Smooth muscle cell (in vitro differentiated cells): ENCODE measurements at regions not wholly inside any gene's neighbourhood (a gene's known extent, or its start where the extent isn't known, plus 50 kb on each side); places are given as distances from the start of the nearest gene placed in this dataset.

Source experiments
- DNase-seq: peaks from one replicate; lab custom pipeline; 2025; ENCODE audit not compliant: unreplicated experiment; lab: John Stamatoyannopoulos, UW
- H2AFZ ChIP-seq: fragments of 200-600 bp; sonication (generic); 2 replicates; pipeline ENCODE4 v1.6.0; 2016; ENCODE audit warnings: antibody characterized with exemption, low read depth, mild to moderate bottlenecking
- H3F3A ChIP-seq: fragments of 200-600 bp; sonication (generic); 2 replicates; pipeline ENCODE4 v1.6.0; 2017; ENCODE audit warnings: antibody characterized with exemption, low read depth
- H3K27ac ChIP-seq: fragments of 200-600 bp; sonication (generic); 2 replicates; pipeline ENCODE4 v1.5.1; 2016; ENCODE audit warnings: low read depth, mild to moderate bottlenecking
- H3K27me3 ChIP-seq: fragments of 200-600 bp; sonication (generic); 2 replicates; pipeline ENCODE4 v1.6.1; 2016; ENCODE audit warnings: low read depth, mild to moderate bottlenecking
- H3K36me3 ChIP-seq: fragments of 200-600 bp; sonication (generic); 2 replicates; pipeline ENCODE4 v1.5.1; 2016; ENCODE audit warnings: low read depth
- H3K4me1 ChIP-seq: fragments of 200-600 bp; sonication (generic); 2 replicates; pipeline ENCODE4 v1.5.1; 2016; ENCODE audit warnings: low read depth
- H3K4me2 ChIP-seq: fragments of 200-600 bp; sonication (generic); 2 replicates; pipeline ENCODE4 v1.6.0; 2016; ENCODE audit warnings: mild to moderate bottlenecking
- H3K4me3 ChIP-seq: fragments of 200-600 bp; sonication (generic); 2 replicates; pipeline ENCODE4 v1.5.1; 2016; ENCODE audit warnings: mild to moderate bottlenecking
- H3K79me2 ChIP-seq: fragments of 200-600 bp; sonication (generic); 2 replicates; pipeline ENCODE4 v1.6.0; 2016; ENCODE audit warnings: low read depth, mild to moderate bottlenecking
- H3K9ac ChIP-seq: fragments of 200-600 bp; sonication (generic); 2 replicates; pipeline ENCODE4 v1.6.0; 2016; ENCODE audit warnings: low read depth
- H3K9me3 ChIP-seq: fragments of 200-600 bp; sonication (generic); replicated peaks from 2 replicates; pipeline ENCODE4 v1.5.1; 2016; ENCODE audit warnings: low read depth
- H4K20me1 ChIP-seq: fragments of 200-600 bp; sonication (generic); 2 replicates; pipeline ENCODE4 v1.6.0; 2016; ENCODE audit warnings: low read depth
- CTCF ChIP-seq: fragments of 200-600 bp; sonication (generic); IDR thresholded peaks from 2 replicates; pipeline ENCODE4 v1.5.1; 2017; ENCODE audit warnings: borderline replicate concordance, mild to moderate bottlenecking, antibody characterized with exemption; ENCODE audit not compliant: insufficient read depth, poor library complexity, severe bottlenecking
- WGBS: methylation state at CpG from one replicate; pipeline ENCODE4 v1.1.7; 2016; ENCODE audit warnings: low lambda C conversion rate; 5-methylcytosine and 5-hydroxymethylcytosine counted together

- Histone ChIP-seq H3K9ac (no peak overlapping the region), H3K36me3 (no peaks in the 10 kb centered on the region), H3K9me3 (no peaks in the 10 kb centered on the region), H3K4me2 (no peak overlapping the region), H4K20me1 (no peaks in the 10 kb centered on the region), H3K27ac (no peak overlapping the region), H3F3A (no peaks in the 10 kb centered on the region), H3K79me2 (no peaks in the 10 kb centered on the region), H3K4me1 (no peaks in the 10 kb centered on the region), H2AFZ (no peak overlapping the region), H3K27me3 (no peaks in the 10 kb centered on the region), H3K4me3 (no peak overlapping the region)
- DNase-seq = no peak
- WGBS = 78% methylated on average over 7 of the region's 7 CpGs
- no peak for TF ChIP-seq CTCF
Observed at GRCh38 chr4:163273922-163274321, 58.5 kb downstream of the NPY1R start.

GRCh38 chr4:163273203-163273602, 59.2 kb downstream of the NPY1R start:
- H3K9me3 ChIP-seq = no peaks in the 10 kb centered on the region
- H3K79me2 ChIP-seq = no peaks in the 10 kb centered on the region
- H3K4me3 ChIP-seq = no peak overlapping the region
- no peak for TF ChIP-seq CTCF
- H4K20me1 ChIP-seq = no peaks in the 10 kb centered on the region
- no peak overlapping the region for H3K27ac ChIP-seq
- DNase-seq = no peak
- H3K27me3 ChIP-seq = no peaks in the 10 kb centered on the region
- no peaks in the 10 kb centered on the region for H3F3A ChIP-seq
- H3K9ac ChIP-seq = no peak overlapping the region
- H3K4me2 ChIP-seq = no peak overlapping the region
- no peaks in the 10 kb centered on the region for H3K36me3 ChIP-seq
- no peaks in the 10 kb centered on the region for H3K4me1 ChIP-seq
- WGBS = 90% methylated on average over 1 of the region's 1 CpG
- no peak overlapping the region for H2AFZ ChIP-seq

- Histone ChIP-seq H3K4me2 (no peak overlapping the region), H3F3A (no peaks in the 10 kb centered on the region), H3K79me2 (no peaks in the 10 kb centered on the region), H3K36me3 (no peaks in the 10 kb centered on the region), H3K27me3 (no peaks in the 10 kb centered on the region), H3K27ac (no peak overlapping the region), H4K20me1 (no peaks in the 10 kb centered on the region), H3K9ac (no peak overlapping the region), H2AFZ (no peak overlapping the region), H3K4me3 (no peak overlapping the region), H3K4me1 (no peaks in the 10 kb centered on the region), H3K9me3 (no peaks in the 10 kb centered on the region)
- no peak for DNase-seq
- WGBS = 63% methylated on average over 2 of the region's 2 CpGs
- TF ChIP-seq CTCF = no peak
Observed at GRCh38 chr4:163271555-163272127, 60.8 kb downstream of the NPY1R start.

GRCh38 chr4:163269869-163270268, 62.5 kb downstream of the NPY1R start:
- H3K9ac ChIP-seq = no peak overlapping the region
- DNase-seq = no peak
- H3K4me2 ChIP-seq = no peak overlapping the region
- no peaks in the 10 kb centered on the region for H4K20me1 ChIP-seq
- H3F3A ChIP-seq = no peaks in the 10 kb centered on the region
- no peaks in the 10 kb centered on the region for H3K36me3 ChIP-seq
- no peaks in the 10 kb centered on the region for H3K79me2 ChIP-seq
- no peaks in the 10 kb centered on the region for H3K27me3 ChIP-seq
- no peaks in the 10 kb centered on the region for H3K9me3 ChIP-seq
- no peak for TF ChIP-seq CTCF
- no peak overlapping the region for H3K4me3 ChIP-seq
- no peak overlapping the region for H2AFZ ChIP-seq
- H3K4me1 ChIP-seq = no peaks in the 10 kb centered on the region
- no peak overlapping the region for H3K27ac ChIP-seq
- whole genome bisulfite sequencing = 86% methylated on average over 5 of the region's 5 CpGs
